H1 (cell line): ENCODE measurements at regions not wholly inside any gene's neighbourhood (a gene's known extent, or its start where the extent isn't known, plus 50 kb on each side); places are given as distances from the start of the nearest gene placed in this dataset.

Experiments used
- CTCF ChIA-PET: fragments of 300-600 bp; sonication (Branson Sonifier 250); formaldehyde crosslinking; loops from one replicate; lab custom pipeline; 2021; ENCODE audit not compliant: partially characterized antibody; lab: Charles Lee
- POLR2A ChIA-PET: fragments of 300-600 bp; sonication (Branson Sonifier 250); formaldehyde crosslinking; loops from one replicate; lab custom pipeline; 2021; ENCODE audit warnings: inconsistent platforms; ENCODE audit not compliant: partially characterized antibody; lab: Charles Lee
- DNase-seq, 2 experiments: peaks; one replicate each; pipeline versions ENCODE4 v3.0.0 to v3.0.0-alpha.2; 2010 to 2022; ENCODE audit warnings: low spot score in 2 of 2, low read depth in 1 of 2, mixed read lengths in 1 of 2
- FAIRE-seq: peaks from 2 replicates; lab custom pipeline; 2011; peaks lifted over from hg19 to GRCh38; lab: Jason Lieb, UNC
- H2AFZ ChIP-seq: 2 replicates; pipeline ENCODE4 v1.8.1; 2012; ENCODE audit warnings: low read length, inconsistent platforms
- H2AK5ac ChIP-seq: 2 replicates; pipeline ENCODE4 v1.6.1; 2013; ENCODE audit warnings: low read depth, low read length
- H2BK120ac ChIP-seq: replicated peaks from 2 replicates; pipeline ENCODE3; 2013; ENCODE audit warnings: low read depth, low read length, inconsistent platforms
- H2BK12ac ChIP-seq: 2 replicates; pipeline ENCODE4 v1.6.1; 2013; ENCODE audit warnings: low read depth, low read length
- H2BK15ac ChIP-seq: 2 replicates; pipeline ENCODE4 v1.6.1; 2013; ENCODE audit warnings: low read length
- H2BK20ac ChIP-seq: 2 replicates; pipeline ENCODE4 v1.6.1; 2013; ENCODE audit warnings: low read length
- H2BK5ac ChIP-seq: 2 replicates; pipeline ENCODE4 v1.6.1; 2013; ENCODE audit warnings: low read depth, low read length
- H3K14ac ChIP-seq: 2 replicates; pipeline ENCODE4 v1.6.1; 2013; ENCODE audit warnings: inconsistent platforms; ENCODE audit not compliant: insufficient read length
- H3K18ac ChIP-seq: 2 replicates; pipeline ENCODE4 v1.6.1; 2013; ENCODE audit warnings: low read length; ENCODE audit errors: extremely low read depth
- H3K23ac ChIP-seq: 2 replicates; pipeline ENCODE4 v1.6.1; 2013; ENCODE audit warnings: inconsistent platforms; ENCODE audit not compliant: insufficient read length
- H3K23me2 ChIP-seq: 2 replicates; pipeline ENCODE4 v1.6.1; 2013; ENCODE audit warnings: low read depth, low read length
- H3K27ac ChIP-seq: 2 replicates; pipeline ENCODE4 v1.6.1; 2011; ENCODE audit warnings: low read depth, low read length, inconsistent platforms
- H3K27me3 ChIP-seq, 4 experiments: replicated peaks in 1 of 4; 1 replicate in 1 of 4; 2 replicates in 3 of 4; pipeline versions ENCODE4 v1.6.1 to v1.8.1; 2011 to 2013; ENCODE audit warnings: low read length in 3 of 4, mild to moderate bottlenecking in 3 of 4, inconsistent platforms in 2 of 4, mixed read lengths in 2 of 4, moderate library complexity in 1 of 4; ENCODE audit not compliant: control insufficient read depth in 3 of 4, insufficient read depth in 3 of 4; ENCODE audit errors: extremely low read depth in 1 of 4
- H3K36me3 ChIP-seq, 4 experiments: 2 replicates each; pipeline versions ENCODE4 v1.6.1 to v1.8.1; 2011 to 2013; ENCODE audit warnings: mild to moderate bottlenecking in 4 of 4, low read length in 3 of 4, moderate library complexity in 2 of 4, control low read depth in 1 of 4, inconsistent platforms in 1 of 4; ENCODE audit not compliant: insufficient read depth in 4 of 4, control insufficient read depth in 2 of 4
- H3K4ac ChIP-seq: replicated peaks from 2 replicates; pipeline ENCODE3; 2013; ENCODE audit warnings: low read length, low read depth, mixed read lengths, inconsistent platforms; ENCODE audit not compliant: insufficient read length
- H3K4me1 ChIP-seq, 4 experiments: replicated peaks in 1 of 4; 1 replicate in 1 of 4; 2 replicates in 3 of 4; pipeline versions ENCODE4 v1.6.1 to v1.8.1; 2011 to 2013; ENCODE audit warnings: low read length in 3 of 4, inconsistent platforms in 2 of 4, mixed read lengths in 1 of 4; ENCODE audit not compliant: insufficient read depth in 4 of 4, control insufficient read depth in 3 of 4
- H3K4me2 ChIP-seq, 2 experiments: 2 replicates each; pipeline versions ENCODE4 v1.6.1 to v1.8.1; 2011 to 2013; ENCODE audit warnings: low read depth in 2 of 2, low read length in 2 of 2, control low read depth in 1 of 2, inconsistent platforms in 1 of 2, mild to moderate bottlenecking in 1 of 2; ENCODE audit not compliant: insufficient read depth in 1 of 2
- H3K4me3 ChIP-seq, 4 experiments: fragments of 200-600, 300-600 bp in 1 of 4; sonication (generic), shearing (Covaris generic), sonication (Bioruptor Twin) in 1 of 4; 2 replicates each; pipeline versions ENCODE4 v1.5.1 to v1.8.1; 2011 to 2016; ENCODE audit warnings: low read length in 4 of 4, low read depth in 3 of 4, control low read depth in 2 of 4, inconsistent platforms in 2 of 4, mild to moderate bottlenecking in 2 of 4, mixed read lengths in 1 of 4, moderate library complexity in 1 of 4; ENCODE audit not compliant: insufficient read depth in 2 of 4; ENCODE audit errors: extremely low read depth in 1 of 4
- H3K56ac ChIP-seq: replicated peaks from 2 replicates; pipeline ENCODE3; 2013; ENCODE audit warnings: low read depth, mild to moderate bottlenecking, mixed read lengths, low read length, inconsistent platforms; ENCODE audit not compliant: insufficient read length
- H3K79me1 ChIP-seq: 2 replicates; pipeline ENCODE4 v1.6.1; 2013; ENCODE audit warnings: low read depth, low read length, control low read depth
- H3K79me2 ChIP-seq, 2 experiments: 2 replicates each; pipeline versions ENCODE4 v1.6.1 to v1.8.1; 2012 to 2013; ENCODE audit warnings: low read length in 2 of 2, mild to moderate bottlenecking in 2 of 2, inconsistent platforms in 1 of 2; ENCODE audit not compliant: insufficient read depth in 2 of 2, control insufficient read depth in 1 of 2
- H3K9ac ChIP-seq, 4 experiments: replicated peaks in 1 of 4; 1 replicate in 1 of 4; 2 replicates in 3 of 4; pipeline versions ENCODE4 v1.6.1 to v1.8.1; 2011 to 2013; ENCODE audit warnings: low read depth in 3 of 4, low read length in 3 of 4, control low read depth in 2 of 4, mild to moderate bottlenecking in 2 of 4, moderate library complexity in 2 of 4, inconsistent platforms in 1 of 4; ENCODE audit errors: extremely low read depth in 1 of 4
- H3K9me3 ChIP-seq, 2 experiments: 2 replicates each; pipeline versions ENCODE4 v1.6.1 to v1.8.1; 2012 to 2013; ENCODE audit warnings: mild to moderate bottlenecking in 2 of 2, moderate library complexity in 2 of 2, control low read depth in 1 of 2, inconsistent platforms in 1 of 2, low read depth in 1 of 2, low read length in 1 of 2, mixed read lengths in 1 of 2; ENCODE audit not compliant: insufficient read depth in 2 of 2
- H4K20me1 ChIP-seq, 2 experiments: replicated peaks in 1 of 2; 2 replicates each; pipeline versions ENCODE3 to v1.8.1; 2011 to 2013; ENCODE audit warnings: inconsistent platforms in 2 of 2, low read length in 2 of 2, mild to moderate bottlenecking in 1 of 2; ENCODE audit not compliant: insufficient read depth in 2 of 2, control insufficient read depth in 1 of 2
- H4K5ac ChIP-seq: 2 replicates; pipeline ENCODE4 v1.6.1; 2013; ENCODE audit warnings: low read length, low read depth, mixed read lengths, inconsistent platforms; ENCODE audit not compliant: insufficient read length
- H4K8ac ChIP-seq: 2 replicates; pipeline ENCODE4 v1.8.0; 2013; ENCODE audit warnings: mild to moderate bottlenecking, moderate library complexity, low read length, inconsistent platforms; ENCODE audit not compliant: insufficient read depth; ENCODE audit errors: extremely low read depth
- H4K91ac ChIP-seq: replicated peaks from 2 replicates; pipeline ENCODE3; 2013; ENCODE audit warnings: low read length, mixed read lengths, inconsistent platforms; ENCODE audit not compliant: insufficient read length
- ATF2 ChIP-seq: IDR thresholded peaks from 2 replicates; pipeline ENCODE4 v1.6.1; 2012; ENCODE audit warnings: low read length, inconsistent platforms
- ATF3 ChIP-seq: IDR thresholded peaks from 2 replicates; pipeline ENCODE4 v1.6.1; 2011; ENCODE audit warnings: low read depth, mild to moderate bottlenecking, low read length; ENCODE audit not compliant: insufficient read depth
- CEBPB ChIP-seq: IDR thresholded peaks from 2 replicates; pipeline ENCODE4 v1.6.1; 2012; ENCODE audit warnings: low read depth, low read length
- CREB1 ChIP-seq: IDR thresholded peaks from 2 replicates; pipeline ENCODE4 v1.6.1; 2012; ENCODE audit warnings: inconsistent platforms
- CTBP2 ChIP-seq: IDR thresholded peaks from 2 replicates; pipeline ENCODE4 v1.7.0; 2011; ENCODE audit warnings: borderline replicate concordance, mild to moderate bottlenecking, moderate library complexity, mixed read lengths, low read length; ENCODE audit not compliant: insufficient read depth, insufficient read length
- NRF1 ChIP-seq: IDR thresholded peaks from 2 replicates; pipeline ENCODE4 v1.6.1; 2011; ENCODE audit warnings: mild to moderate bottlenecking, low read depth, low read length, improper control_type of control experiment
- RAD21 ChIP-seq, 2 experiments: IDR thresholded peaks in 1 of 2; conservative IDR thresholded peaks in 1 of 2; 2 replicates each; pipeline ENCODE4 v1.6.1; 2011; ENCODE audit warnings: low read depth in 2 of 2, low read length in 2 of 2, improper control_type of control experiment in 1 of 2, inconsistent platforms in 1 of 2, mild to moderate bottlenecking in 1 of 2, moderate library complexity in 1 of 2
- SUZ12 ChIP-seq: fragments of 200-600 bp; sonication (generic); IDR thresholded peaks from 2 replicates; pipeline ENCODE4 v1.6.1; 2012; ENCODE audit warnings: mild to moderate bottlenecking, inconsistent platforms, low read length, moderate library complexity, mixed read lengths
- TAF1 ChIP-seq: IDR thresholded peaks from 2 replicates; pipeline ENCODE4 v1.6.1; 2011; ENCODE audit warnings: mild to moderate bottlenecking, low read depth, low read length
- TAF7 ChIP-seq: optimal IDR thresholded peaks from 2 replicates; pipeline ENCODE3; 2011; ENCODE audit warnings: low read depth, mild to moderate bottlenecking, inconsistent platforms, low read length, moderate library complexity, borderline replicate concordance
- ZNF274 ChIP-seq: IDR thresholded peaks from 2 replicates; pipeline ENCODE4 v1.7.0; 2012; ENCODE audit warnings: low read length, borderline replicate concordance; ENCODE audit errors: extremely low read depth
- WGBS, 2 experiments: shearing (Covaris generic) in 1 of 2; methylation state at CpG; one replicate each; pipeline versions ENCODE4 v1.1.6 to v1.1.7; 2013 to 2015; ENCODE audit warnings: low lambda C conversion rate in 2 of 2, mixed read lengths in 2 of 2, inconsistent platforms in 1 of 2, low coverage in 1 of 2, missing lambda C conversion rate in 1 of 2; ENCODE audit not compliant: insufficient replicate concordance in 2 of 2, insufficient coverage in 1 of 2, insufficient read length in 1 of 2; ENCODE audit errors: extremely low coverage in 1 of 2, missing lambda C conversion rate in 1 of 2; 5-methylcytosine and 5-hydroxymethylcytosine counted together

GRCh38 chr13:83325125-83325853 is 557.0 kb downstream of the SLITRK1 start:
- Histone ChIP-seq H3K23me2 (no peaks in the 10 kb centered on the region), H3K4ac (no peak overlapping the region), H3K79me2 (no peaks in the 10 kb centered on the region), H4K8ac (no peak overlapping the region), H2BK5ac (no peak overlapping the region), H3K4me2 (no peak overlapping the region), H4K5ac (no peak overlapping the region), H3K14ac (no peak overlapping the region), H3K23ac (no peak overlapping the region), H3K9ac (no peak overlapping the region), H3K36me3 (no peaks in the 10 kb centered on the region), H3K4me1 (no peaks in the 10 kb centered on the region), H2BK120ac (no peak overlapping the region), H3K56ac (no peak overlapping the region), H4K20me1 (no peaks in the 10 kb centered on the region), H3K79me1 (no peaks in the 10 kb centered on the region), H2AK5ac (no peak overlapping the region), H2BK20ac (no peak overlapping the region), H3K4me3 (no peak overlapping the region), H2BK15ac (no peak overlapping the region), H2BK12ac (no peak overlapping the region), H3K9me3 (no peaks in the 10 kb centered on the region), H2AFZ (no peak overlapping the region), H3K27me3 (no peaks in the 10 kb centered on the region), H4K91ac (no peak overlapping the region), H3K18ac (no peak overlapping the region), H3K27ac (no peak overlapping the region)
- CTCF ChIA-PET: no interaction called here
- DNase-seq (no peak), FAIRE-seq (no peak)
- 90% methylated on average over 2 of the region's 2 CpGs; no CpG with 5 or more reads in 1 of the 2 experiments for WGBS, 2 experiments
- POLR2A ChIA-PET: no interaction called here
- no peak for TF ChIP-seq RAD21 (IDR thresholded peaks at IDR 0.05 in 1 of 2, conservative IDR thresholded peaks at IDR 0.05 in 1 of 2; ENCODE audit: low read depth in 2 of 2, low read length in 2 of 2)
- no peak for TF ChIP-seq ATF2
- no peak for TF ChIP-seq TAF1
- no peak for TF ChIP-seq SUZ12
- no peak for TF ChIP-seq CTBP2
- TF ChIP-seq ATF3: no peak
- TF ChIP-seq CEBPB: no peak
- no peak for TF ChIP-seq TAF7
- TF ChIP-seq CREB1: no peak
- TF ChIP-seq ZNF274: no peak
- no peak for TF ChIP-seq NRF1
